ENCODE measurements at regions not wholly inside any gene's neighbourhood (a gene's known extent, or its start where the extent isn't known, plus 50 kb on each side); places are given as distances from the start of the nearest gene placed in this dataset.

- no peak overlapping the region for H3K4me3 ChIP-seq (replicated peaks in 1 of 3)
- H3K36me3 ChIP-seq, result no peaks in the 10 kb centered on the region
- 73 to 79% methylated on average over 5 of the region's 5 CpGs for whole genome bisulfite sequencing, 2 donors
- no peaks in the 10 kb centered on the region for H3K4me1 ChIP-seq
- no peaks in the 10 kb centered on the region for H3K9me3 ChIP-seq
- no peak for TF ChIP-seq POLR2A (IDR thresholded peaks at IDR 0.05)
- TF ChIP-seq CTCF (IDR thresholded peaks at IDR 0.05), result no peak
- intact Hi-C loops (cut with DNase I), result no loop called here
- DNase-seq, result no peak
- no peak overlapping the region for H3K27ac ChIP-seq
- no peaks in the 10 kb centered on the region for H3K27me3 ChIP-seq
These were observed 293.5 kb upstream of the FSTL5 start for GRCh38 chr4:162457071-162457865.

GRCh38 chr4:162456106-162456505 is 292.3 kb upstream of the FSTL5 start:
- WGBS, 2 donors, result 77 to 79% methylated on average over 3 of the region's 3 CpGs
- H3K4me1 ChIP-seq, result no peaks in the 10 kb centered on the region
- intact Hi-C loops (cut with DNase I), result no loop called here
- no peak overlapping the region for H3K27ac ChIP-seq
- H3K27me3 ChIP-seq, result no peaks in the 10 kb centered on the region
- no peak overlapping the region for H3K4me3 ChIP-seq (replicated peaks in 1 of 3)
- TF ChIP-seq CTCF (IDR thresholded peaks at IDR 0.05), result no peak
- TF ChIP-seq POLR2A (IDR thresholded peaks at IDR 0.05), result no peak
- no peaks in the 10 kb centered on the region for H3K36me3 ChIP-seq
- DNase-seq, result no peak
- no peaks in the 10 kb centered on the region for H3K9me3 ChIP-seq

DNA sequence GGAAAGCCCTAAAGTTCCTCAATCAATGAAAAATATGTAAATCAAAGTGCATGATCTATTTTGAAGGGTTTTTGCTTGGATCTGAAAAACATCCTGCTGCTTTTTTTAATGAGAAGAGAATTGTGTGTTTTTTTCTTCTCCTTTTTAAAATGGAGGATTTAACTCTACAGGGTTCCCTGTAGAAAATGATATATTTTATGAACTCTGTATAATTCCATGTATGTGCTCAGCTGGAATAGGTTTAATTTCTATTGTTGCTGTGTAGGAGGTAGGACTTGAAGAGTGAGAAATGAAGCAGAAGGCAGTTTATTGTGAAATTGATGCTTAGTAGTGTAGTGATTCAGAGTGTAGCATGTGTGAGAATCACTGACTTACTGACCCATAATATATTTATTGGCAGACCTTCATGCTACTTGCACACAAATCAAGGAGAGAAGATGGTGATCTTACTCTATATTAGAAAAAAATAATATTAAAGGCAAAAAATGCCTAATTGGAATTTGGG is 286.8 kb upstream of the FSTL5 start:
- no peaks in the 10 kb centered on the region for H3K9me3 ChIP-seq
- no peaks in the 10 kb centered on the region for H3K27me3 ChIP-seq
- intact Hi-C loops (cut with DNase I), result no loop called here
- no peaks in the 10 kb centered on the region for H3K36me3 ChIP-seq
- H3K27ac ChIP-seq, result no peak overlapping the region
- TF ChIP-seq CTCF (IDR thresholded peaks at IDR 0.05) (no peak), POLR2A (IDR thresholded peaks at IDR 0.05) (no peak)
- no peak overlapping the region for H3K4me3 ChIP-seq (replicated peaks in 1 of 3)
- H3K4me1 ChIP-seq, result no peaks in the 10 kb centered on the region
- DNase-seq, result no peak

DNA sequence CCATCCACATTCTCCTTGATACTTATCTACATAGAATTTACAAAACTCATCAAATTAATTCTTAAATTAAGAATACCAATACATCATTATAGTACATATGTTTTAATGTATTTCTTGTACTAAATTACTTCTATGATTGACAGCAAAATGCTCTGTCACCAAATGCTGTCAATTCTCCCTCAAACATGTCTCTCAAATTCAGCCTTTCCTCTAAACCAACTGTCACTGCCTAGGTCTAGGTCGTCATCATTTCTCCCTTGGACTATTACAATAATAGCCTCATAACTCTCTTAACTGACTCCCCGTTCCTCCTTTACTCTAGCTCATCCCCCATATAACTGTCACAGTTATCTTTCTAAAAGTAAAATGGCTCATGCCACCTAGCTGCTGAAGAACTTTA is 279.7 kb upstream of the FSTL5 start:
- intact Hi-C loops (cut with DNase I), result no loop called here
- H3K9me3 ChIP-seq, result no peaks in the 10 kb centered on the region

More for the DNA sequence above, 279.7 kb upstream of the FSTL5 start:
- Histone ChIP-seq H3K27ac (no peak overlapping the region), H3K36me3 (no peaks in the 10 kb centered on the region), H3K4me3 (replicated peaks in 1 of 3) (no peak overlapping the region), H3K27me3 (no peaks in the 10 kb centered on the region), H3K4me1 (no peaks in the 10 kb centered on the region)
- TF ChIP-seq POLR2A (IDR thresholded peaks at IDR 0.05) (no peak), CTCF (IDR thresholded peaks at IDR 0.05) (no peak)
- 65 to 70% methylated on average over 2 of the region's 2 CpGs for WGBS, 2 donors
- DNase-seq, result no peak
